ENCODE measurements at regions not wholly inside any gene's neighbourhood (a gene's known extent, or its start where the extent isn't known, plus 50 kb on each side); places are given as distances from the start of the nearest gene placed in this dataset.

DNA sequence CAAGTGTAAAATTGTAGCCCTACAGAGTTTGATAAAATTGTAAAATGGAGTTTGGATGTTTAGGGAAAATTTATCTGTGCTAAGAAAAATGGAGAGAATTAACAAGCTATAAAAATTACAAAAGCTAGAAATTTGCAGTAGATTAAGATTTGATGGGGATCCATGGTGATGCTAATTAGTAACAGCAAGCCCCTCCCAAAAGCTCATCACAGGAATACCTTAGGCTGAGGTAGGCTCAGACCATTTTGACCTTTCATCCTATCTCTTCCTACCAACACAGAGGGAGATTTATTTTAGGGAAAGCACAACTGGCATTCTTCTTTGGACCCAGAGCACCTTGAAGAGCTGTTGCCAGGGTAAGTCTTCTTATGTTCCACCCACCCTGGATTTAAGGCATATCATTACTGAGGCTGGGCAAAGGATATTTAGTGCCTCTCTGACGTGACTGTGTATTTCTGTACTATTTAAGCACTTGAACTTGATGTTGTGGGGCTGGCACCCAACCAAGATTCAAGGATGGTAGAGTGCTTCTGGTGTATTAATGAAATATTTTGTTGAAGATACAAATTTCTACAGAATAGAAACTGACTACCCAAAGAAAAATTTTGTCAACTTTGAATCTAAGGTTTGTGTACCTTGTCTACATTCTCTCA lies 70.8 kb upstream of the SLC39A10 start:
- no peaks in the 10 kb centered on the region for H3K9me3 ChIP-seq
- H3K4me3 ChIP-seq = no peak overlapping the region
- no peaks in the 10 kb centered on the region for H3K27me3 ChIP-seq
- 71% methylated on average over 1 of the region's 1 CpG for WGBS, 2 donors
- intact Hi-C loops (cut with DNase I) = no loop called here
- DNase-seq = no peak
- H3K4me1 ChIP-seq = peaks cover 0 to 6% (median 3%) of the 10 kb centered on the region in 4 donors
- H3K27ac ChIP-seq = no peak overlapping the region
- H3K36me3 ChIP-seq = no peaks in the 10 kb centered on the region
- TF ChIP-seq POLR2AphosphoS5 (IDR thresholded peaks at IDR 0.05) = no peak
- TF ChIP-seq POLR2A (IDR thresholded peaks at IDR 0.05) = no peak

DNA sequence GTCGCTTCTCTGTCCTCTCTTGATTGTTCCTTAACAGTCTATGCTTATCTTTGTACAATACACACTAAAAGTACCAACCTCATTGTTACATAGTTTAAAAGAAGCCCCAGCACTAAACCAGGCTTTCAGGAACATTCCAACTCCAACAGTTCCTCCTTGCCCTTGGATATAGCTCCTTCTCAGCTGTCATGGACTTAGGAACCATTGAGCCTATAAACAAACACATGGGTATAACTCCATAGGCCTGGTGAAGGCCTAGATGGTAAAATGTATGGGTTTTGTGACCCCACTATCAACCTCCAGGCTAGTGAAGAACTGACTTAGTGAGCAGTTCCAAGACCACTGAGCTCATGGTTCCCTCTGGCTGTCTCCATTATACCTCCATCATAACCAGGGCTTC lies 74.8 kb upstream of the SLC39A10 start:
- Histone ChIP-seq H3K27me3 (no peaks in the 10 kb centered on the region), H3K27ac (no peak overlapping the region), H3K4me3 (no peak overlapping the region), H3K9me3 (no peaks in the 10 kb centered on the region), H3K4me1 (peaks cover 0 to 7% (median 0%) of the 10 kb centered on the region in 4 donors), H3K36me3 (no peaks in the 10 kb centered on the region)
- WGBS, 2 donors = 92 to 96% methylated on average over 1 of the region's 1 CpG
- intact Hi-C loops (cut with DNase I) = no loop called here
- no peak for TF ChIP-seq POLR2AphosphoS5 (IDR thresholded peaks at IDR 0.05)
- no peak for TF ChIP-seq EP300 (IDR thresholded peaks at IDR 0.05)
- TF ChIP-seq, protein P1, sequence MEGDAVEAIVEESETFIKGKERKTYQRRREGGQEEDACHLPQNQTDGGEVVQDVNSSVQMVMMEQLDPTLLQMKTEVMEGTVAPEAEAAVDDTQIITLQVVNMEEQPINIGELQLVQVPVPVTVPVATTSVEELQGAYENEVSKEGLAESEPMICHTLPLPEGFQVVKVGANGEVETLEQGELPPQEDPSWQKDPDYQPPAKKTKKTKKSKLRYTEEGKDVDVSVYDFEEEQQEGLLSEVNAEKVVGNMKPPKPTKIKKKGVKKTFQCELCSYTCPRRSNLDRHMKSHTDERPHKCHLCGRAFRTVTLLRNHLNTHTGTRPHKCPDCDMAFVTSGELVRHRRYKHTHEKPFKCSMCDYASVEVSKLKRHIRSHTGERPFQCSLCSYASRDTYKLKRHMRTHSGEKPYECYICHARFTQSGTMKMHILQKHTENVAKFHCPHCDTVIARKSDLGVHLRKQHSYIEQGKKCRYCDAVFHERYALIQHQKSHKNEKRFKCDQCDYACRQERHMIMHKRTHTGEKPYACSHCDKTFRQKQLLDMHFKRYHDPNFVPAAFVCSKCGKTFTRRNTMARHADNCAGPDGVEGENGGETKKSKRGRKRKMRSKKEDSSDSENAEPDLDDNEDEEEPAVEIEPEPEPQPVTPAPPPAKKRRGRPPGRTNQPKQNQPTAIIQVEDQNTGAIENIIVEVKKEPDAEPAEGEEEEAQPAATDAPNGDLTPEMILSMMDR (IDR thresholded peaks at IDR 0.05) = no peak
- TF ChIP-seq POLR2A (IDR thresholded peaks at IDR 0.05) = no peak
- no peak for DNase-seq

DNA sequence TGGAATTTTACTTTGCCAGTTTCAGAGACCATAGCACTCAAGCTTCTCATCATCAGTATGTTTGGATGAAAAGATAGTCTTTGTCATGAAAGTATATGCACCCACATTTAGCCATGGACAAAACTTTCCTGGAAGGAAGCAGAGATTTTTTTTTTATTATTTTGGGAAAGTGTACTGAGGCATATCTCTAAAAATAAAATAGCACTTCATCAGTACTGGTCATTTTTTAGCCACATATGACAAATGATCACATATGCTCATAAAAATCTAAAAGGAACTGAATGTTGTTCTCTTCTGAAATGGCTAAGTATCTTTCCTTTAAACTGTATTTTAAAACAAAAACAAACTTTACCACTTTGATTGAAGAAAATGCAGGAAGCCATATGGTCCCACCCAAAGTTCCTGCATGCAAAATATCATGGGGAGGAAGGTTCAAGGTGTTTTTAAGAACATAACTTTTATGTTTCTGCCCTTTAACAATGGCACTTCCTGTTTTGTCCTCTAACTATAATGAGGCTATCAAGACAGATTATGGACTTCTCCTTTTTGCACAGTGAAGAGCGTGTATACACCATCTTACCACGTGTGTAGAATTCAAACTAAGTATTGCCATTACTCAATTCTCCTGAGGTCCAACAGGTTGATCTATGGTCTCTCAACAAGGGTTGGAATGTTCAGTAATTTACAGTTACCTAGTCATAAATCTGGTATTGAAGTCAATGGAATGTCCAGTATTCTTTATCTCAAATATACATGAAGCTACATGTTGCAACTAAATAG lies 77.1 kb upstream of the SLC39A10 start:
- DNase-seq = no peak
- intact Hi-C loops (cut with DNase I) = no loop called here
- no peak overlapping the region for H3K27ac ChIP-seq

DNA sequence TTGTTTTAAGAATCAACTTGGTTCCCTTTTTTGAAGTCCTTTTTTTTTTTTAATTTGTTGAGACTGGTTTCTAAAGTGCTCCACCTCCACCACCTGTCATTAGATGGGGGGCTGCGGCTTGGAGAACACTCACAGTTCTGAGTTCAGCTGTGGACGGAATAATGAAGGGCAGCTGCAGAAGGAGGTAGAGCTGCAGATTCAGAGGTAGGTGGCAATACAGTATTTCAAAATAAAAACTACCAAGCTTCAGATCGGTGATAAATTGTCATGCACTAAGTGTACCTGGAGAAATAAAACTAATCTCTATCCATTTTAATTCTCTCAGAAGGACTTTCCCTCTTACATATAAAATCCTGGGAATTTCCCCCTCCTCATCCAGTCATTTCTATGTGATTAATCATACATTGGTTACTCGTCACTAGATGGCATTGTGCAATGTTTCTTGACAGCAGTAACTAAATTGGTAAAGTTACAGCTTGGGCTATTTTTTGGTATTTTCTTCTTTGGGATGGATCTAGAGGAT lies 81.1 kb upstream of the SLC39A10 start:
- no peak overlapping the region for H3K27ac ChIP-seq
- WGBS, 2 donors = 12 to 19% methylated on average over 4 of the region's 4 CpGs
- H3K27me3 ChIP-seq = no peaks in the 10 kb centered on the region
- DNase-seq = no peak
- H3K4me1 ChIP-seq = peaks cover 0 to 7% (median 0%) of the 10 kb centered on the region in 4 donors
- H3K9me3 ChIP-seq = no peaks in the 10 kb centered on the region
- no peaks in the 10 kb centered on the region for H3K36me3 ChIP-seq
- intact Hi-C loops (cut with DNase I) = no loop called here
- TF ChIP-seq POLR2A (IDR thresholded peaks at IDR 0.05) = no peak
- no peak for TF ChIP-seq POLR2AphosphoS5 (IDR thresholded peaks at IDR 0.05)
- TF ChIP-seq, protein P1 (IDR thresholded peaks at IDR 0.05) = no peak
- no peak for TF ChIP-seq EP300 (IDR thresholded peaks at IDR 0.05)
- no peak overlapping the region for H3K4me3 ChIP-seq

More for the DNA sequence above, 77.1 kb upstream of the SLC39A10 start:
- Histone ChIP-seq H3K4me3 (no peak overlapping the region), H3K27me3 (no peaks in the 10 kb centered on the region), H3K9me3 (no peaks in the 10 kb centered on the region), H3K36me3 (no peaks in the 10 kb centered on the region), H3K4me1 (peaks cover 0 to 7% (median 0%) of the 10 kb centered on the region in 4 donors)
- TF ChIP-seq POLR2A (IDR thresholded peaks at IDR 0.05) (no peak), POLR2AphosphoS5 (IDR thresholded peaks at IDR 0.05) (no peak), EP300 (IDR thresholded peaks at IDR 0.05) (no peak)
- TF ChIP-seq, protein P1 (IDR thresholded peaks at IDR 0.05) = no peak
- WGBS, 2 donors = 26 to 36% methylated on average over 2 of the region's 2 CpGs

DNA sequence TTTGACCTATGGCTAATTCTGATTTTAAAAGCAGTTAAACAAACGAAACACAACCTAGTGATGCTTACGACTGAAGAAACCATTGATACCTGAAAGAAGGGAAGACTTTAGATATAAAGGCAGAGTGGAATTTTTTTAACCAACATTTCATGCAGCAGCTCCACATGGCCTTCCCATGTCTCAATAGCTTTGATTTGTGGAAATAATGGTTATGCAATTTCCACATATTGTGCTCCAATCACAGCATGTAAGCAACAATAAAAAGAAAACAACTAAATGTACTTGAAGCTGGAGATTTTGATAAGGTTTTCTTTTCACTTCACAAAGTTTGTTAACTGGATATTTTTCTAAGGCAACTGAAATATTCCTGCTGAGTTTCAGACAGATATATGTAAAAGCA lies 82.0 kb upstream of the SLC39A10 start:
- 91 to 96% methylated on average over 2 of the region's 2 CpGs for WGBS, 2 donors
- no peaks in the 10 kb centered on the region for H3K27me3 ChIP-seq
- DNase-seq = no peak
- intact Hi-C loops (cut with DNase I) = no loop called here
- no peak overlapping the region for H3K27ac ChIP-seq
- peaks cover 0 to 6% (median 0%) of the 10 kb centered on the region in 4 donors for H3K4me1 ChIP-seq
- no peaks in the 10 kb centered on the region for H3K36me3 ChIP-seq
- no peak overlapping the region for H3K4me3 ChIP-seq
- no peaks in the 10 kb centered on the region for H3K9me3 ChIP-seq
- TF ChIP-seq EP300 (IDR thresholded peaks at IDR 0.05) = no peak
- TF ChIP-seq, protein P1 (IDR thresholded peaks at IDR 0.05) = no peak
- TF ChIP-seq POLR2A (IDR thresholded peaks at IDR 0.05) = no peak
- TF ChIP-seq POLR2AphosphoS5 (IDR thresholded peaks at IDR 0.05) = no peak

Data from sigmoid colon (tissue), 6 donors.